ENCODE measurements at regions not wholly inside any gene's neighbourhood (a gene's known extent, or its start where the extent isn't known, plus 50 kb on each side); places are given as distances from the start of the nearest gene placed in this dataset.

DNA sequence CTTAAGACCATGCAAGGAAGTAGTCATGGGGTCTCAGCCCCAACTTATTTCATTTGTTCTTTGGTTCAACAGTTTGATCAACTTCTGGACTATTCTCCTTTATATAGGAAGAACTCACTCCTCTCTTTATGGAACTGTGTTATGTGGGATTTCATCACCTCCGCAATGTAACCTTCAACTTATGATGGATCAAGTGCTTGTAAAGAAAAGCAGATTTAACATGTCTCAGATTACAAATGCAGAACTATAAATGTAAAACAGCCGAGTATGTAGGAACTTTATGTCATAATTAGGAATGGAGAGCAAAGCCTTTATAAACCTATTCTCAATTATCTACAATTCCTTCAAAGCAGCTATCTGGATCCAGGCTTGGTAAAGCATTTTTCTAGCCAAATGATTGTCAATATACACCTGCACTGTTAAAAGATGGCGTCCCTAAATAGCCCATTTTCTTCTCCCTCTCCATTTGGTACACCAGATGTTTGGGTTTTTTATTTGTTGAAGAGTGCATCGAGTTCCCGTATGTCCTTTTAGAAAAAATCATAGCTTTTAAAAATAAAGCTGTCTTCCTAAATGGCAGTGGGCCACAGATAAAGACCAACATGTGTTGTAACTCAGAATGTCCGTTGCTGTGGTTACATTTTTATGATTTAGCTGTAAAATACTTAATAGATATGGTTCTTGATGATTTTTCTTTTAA lies 985.1 kb upstream of the SLC35B3 start:
- H3K9me3 Mint-ChIP-seq, result no peaks in the 10 kb centered on the region
- H3K36me3 Mint-ChIP-seq (ENCODE audit: low read depth), result no peaks in the 10 kb centered on the region
- H3K4me3 Mint-ChIP-seq, result no peak overlapping the region
- H3K4me1 Mint-ChIP-seq (ENCODE audit: low read depth), result no peaks in the 10 kb centered on the region
- no peaks in the 10 kb centered on the region for H3K27me3 Mint-ChIP-seq
- H3K27ac Mint-ChIP-seq, result no peak overlapping the region
- intact Hi-C loops (cut with micrococcal nuclease), result no loop called here

DNA sequence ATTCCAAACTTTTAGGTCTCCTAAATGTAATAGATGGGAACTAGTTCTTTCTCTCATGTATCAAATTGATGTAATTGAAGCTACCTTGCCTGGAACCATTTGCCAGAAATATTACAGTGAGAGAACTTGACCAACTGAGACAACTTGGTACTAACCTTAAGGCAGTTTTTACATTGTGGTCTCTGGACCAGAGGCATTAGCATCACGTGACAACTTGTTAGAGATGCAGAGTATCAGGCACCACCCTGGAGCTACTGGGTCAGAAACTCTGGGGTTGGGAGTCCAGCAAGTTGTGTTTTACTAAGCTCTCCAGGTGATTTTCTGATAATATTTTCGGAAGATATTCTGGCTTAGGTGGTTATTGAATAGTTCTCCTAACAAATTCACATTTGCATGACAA lies 982.1 kb upstream of the SLC35B3 start:
- Mint-ChIP-seq H3K9me3 (no peaks in the 10 kb centered on the region), H3K36me3 (ENCODE audit: low read depth) (no peaks in the 10 kb centered on the region), H3K4me3 (no peak overlapping the region), H3K27me3 (no peaks in the 10 kb centered on the region), H3K27ac (no peak overlapping the region), H3K4me1 (ENCODE audit: low read depth) (no peaks in the 10 kb centered on the region)
- intact Hi-C loops (cut with micrococcal nuclease), result no loop called here

DNA sequence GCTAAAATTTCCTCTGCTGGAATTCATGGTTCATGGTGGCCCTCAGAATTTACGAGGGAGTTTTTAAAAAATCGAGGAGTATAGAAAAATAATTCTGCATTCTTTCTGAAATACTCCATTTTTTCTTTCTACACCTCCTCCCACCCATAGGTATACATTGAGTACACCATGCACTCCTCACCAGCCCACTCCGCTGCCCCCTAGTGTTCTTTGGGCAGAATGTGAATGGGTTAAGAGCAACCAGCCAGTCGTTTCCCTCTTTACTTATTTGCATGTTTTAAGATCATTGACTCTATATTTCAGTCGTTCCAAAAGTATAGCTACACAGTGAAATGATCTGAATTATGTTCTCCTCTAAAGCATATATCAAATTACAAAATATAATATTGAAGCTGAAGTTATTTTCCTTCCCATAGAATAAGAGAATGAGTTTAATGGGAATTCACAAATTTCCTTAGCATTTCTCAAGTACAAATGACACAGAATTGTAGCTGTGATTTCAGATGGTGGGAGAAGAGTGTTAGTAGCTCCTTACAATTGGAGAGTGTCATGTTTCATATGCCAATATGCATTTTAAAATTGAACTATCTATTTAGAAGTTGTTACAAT lies 977.7 kb upstream of the SLC35B3 start:
- Mint-ChIP-seq H3K27ac (no peak overlapping the region), H3K9me3 (no peaks in the 10 kb centered on the region), H3K4me1 (ENCODE audit: low read depth) (no peaks in the 10 kb centered on the region), H3K27me3 (no peaks in the 10 kb centered on the region), H3K4me3 (no peak overlapping the region), H3K36me3 (ENCODE audit: low read depth) (no peaks in the 10 kb centered on the region)
- intact Hi-C loops (cut with micrococcal nuclease), result no loop called here

DNA sequence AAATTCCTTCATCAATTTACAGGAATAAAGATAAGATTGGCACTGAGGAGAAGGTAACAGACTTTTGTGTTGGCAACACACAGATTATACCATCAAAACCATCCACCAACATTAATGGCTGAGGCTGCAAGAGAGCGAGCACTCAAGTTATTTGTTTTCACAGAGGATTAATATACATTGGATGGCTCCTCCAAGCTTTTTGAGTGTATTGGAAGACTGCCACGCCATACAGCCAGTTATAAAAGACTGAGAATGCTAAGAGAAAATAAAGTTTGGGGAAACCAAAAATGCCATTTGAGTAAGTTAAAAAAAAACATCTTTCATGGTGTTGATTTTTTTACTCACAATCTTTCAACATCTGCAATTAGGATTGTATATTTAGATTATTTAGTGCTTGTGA lies 973.8 kb upstream of the SLC35B3 start:
- H3K4me1 Mint-ChIP-seq (ENCODE audit: low read depth), result no peaks in the 10 kb centered on the region
- H3K9me3 Mint-ChIP-seq, result no peaks in the 10 kb centered on the region
- intact Hi-C loops (cut with micrococcal nuclease), result no loop called here
- H3K27ac Mint-ChIP-seq, result no peak overlapping the region
- H3K27me3 Mint-ChIP-seq, result no peaks in the 10 kb centered on the region
- H3K4me3 Mint-ChIP-seq, result no peak overlapping the region
- H3K36me3 Mint-ChIP-seq (ENCODE audit: low read depth), result no peaks in the 10 kb centered on the region

DNA sequence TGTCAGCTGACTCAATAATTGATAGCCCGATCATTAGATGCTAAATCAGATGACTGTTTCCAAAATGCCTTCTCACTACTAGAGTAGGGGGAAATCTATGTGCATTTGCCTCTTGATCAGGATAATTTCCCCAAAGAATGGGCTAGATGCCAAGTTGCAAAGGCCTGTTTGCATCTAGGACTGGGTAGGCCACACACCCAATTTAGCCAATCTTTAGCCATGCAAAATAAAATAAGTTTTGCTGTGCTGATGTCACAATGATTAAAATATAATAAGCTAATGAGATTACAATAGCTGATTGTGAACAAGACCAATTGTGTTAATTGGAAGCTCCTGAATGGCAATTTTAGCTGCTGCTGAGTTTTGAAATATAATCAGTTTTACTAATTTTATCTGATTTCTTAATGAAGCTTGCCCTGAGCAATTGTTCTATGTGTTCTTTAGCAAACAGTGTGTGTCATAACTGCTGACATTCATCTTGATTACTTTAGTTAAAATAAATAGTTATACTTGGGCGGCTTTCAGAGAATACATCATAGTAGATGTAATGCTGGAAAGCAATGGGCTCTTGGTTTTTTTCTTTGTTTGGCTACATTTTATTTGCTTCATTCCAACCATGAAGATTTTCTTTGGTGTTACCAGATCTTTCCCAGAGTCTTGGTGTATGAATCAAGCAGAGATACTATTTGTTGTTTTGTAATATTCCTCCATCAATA lies 973.2 kb upstream of the SLC35B3 start:
- H3K9me3 Mint-ChIP-seq, result no peaks in the 10 kb centered on the region
- intact Hi-C loops (cut with micrococcal nuclease), result no loop called here
- H3K36me3 Mint-ChIP-seq (ENCODE audit: low read depth), result no peaks in the 10 kb centered on the region
- H3K27me3 Mint-ChIP-seq, result no peaks in the 10 kb centered on the region
- H3K4me3 Mint-ChIP-seq, result no peak overlapping the region
- no peak overlapping the region for H3K27ac Mint-ChIP-seq
- H3K4me1 Mint-ChIP-seq (ENCODE audit: low read depth), result no peaks in the 10 kb centered on the region

DNA sequence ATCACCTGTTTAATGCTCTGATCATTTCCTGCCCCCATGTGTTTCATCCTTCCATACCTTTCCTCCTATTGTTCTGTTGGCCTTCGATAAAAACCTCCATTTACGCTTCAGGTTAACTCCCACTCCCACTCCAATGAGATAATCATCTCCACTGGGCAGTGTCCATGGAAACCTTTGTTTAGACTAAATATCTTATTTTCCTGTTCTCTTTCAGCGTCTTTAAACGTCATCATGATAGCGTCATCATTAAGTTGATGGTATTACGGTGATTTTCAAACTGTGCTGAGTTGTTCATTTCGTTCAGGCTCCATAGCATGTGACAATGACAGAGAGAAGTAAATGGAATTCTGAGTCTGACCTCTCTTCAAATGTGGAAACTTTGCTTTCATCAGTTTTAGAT lies 970.5 kb upstream of the SLC35B3 start:
- no peaks in the 10 kb centered on the region for H3K27me3 Mint-ChIP-seq
- H3K27ac Mint-ChIP-seq, result no peak overlapping the region
- no peaks in the 10 kb centered on the region for H3K4me1 Mint-ChIP-seq (ENCODE audit: low read depth)
- H3K4me3 Mint-ChIP-seq, result no peak overlapping the region
- H3K9me3 Mint-ChIP-seq, result no peaks in the 10 kb centered on the region
- H3K36me3 Mint-ChIP-seq (ENCODE audit: low read depth), result no peaks in the 10 kb centered on the region
- intact Hi-C loops (cut with micrococcal nuclease), result no loop called here

DNA sequence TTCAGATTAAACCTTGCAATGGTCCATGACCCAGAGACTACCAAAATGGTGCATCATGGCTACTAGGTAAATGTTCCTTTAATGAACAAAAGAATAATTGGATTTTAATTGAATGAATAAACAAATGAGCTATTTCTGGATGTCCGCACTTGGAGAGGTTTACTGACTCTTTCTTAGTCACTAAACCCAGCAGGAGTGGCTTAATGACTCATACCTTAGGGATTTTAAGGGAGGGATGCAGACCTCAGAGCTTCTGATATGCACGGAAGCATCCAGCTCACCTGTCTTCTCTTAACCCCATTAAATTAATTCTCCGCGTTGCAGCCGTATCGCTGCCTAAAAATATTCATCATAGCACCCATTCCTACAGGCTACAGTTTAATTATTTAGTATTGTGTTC lies 970.0 kb upstream of the SLC35B3 start:
- Mint-ChIP-seq H3K9me3 (no peaks in the 10 kb centered on the region), H3K4me1 (ENCODE audit: low read depth) (no peaks in the 10 kb centered on the region), H3K4me3 (no peak overlapping the region), H3K36me3 (ENCODE audit: low read depth) (no peaks in the 10 kb centered on the region), H3K27ac (no peak overlapping the region), H3K27me3 (peaks cover 2% of the 10 kb centered on the region)
- intact Hi-C loops (cut with micrococcal nuclease), result no loop called here

DNA sequence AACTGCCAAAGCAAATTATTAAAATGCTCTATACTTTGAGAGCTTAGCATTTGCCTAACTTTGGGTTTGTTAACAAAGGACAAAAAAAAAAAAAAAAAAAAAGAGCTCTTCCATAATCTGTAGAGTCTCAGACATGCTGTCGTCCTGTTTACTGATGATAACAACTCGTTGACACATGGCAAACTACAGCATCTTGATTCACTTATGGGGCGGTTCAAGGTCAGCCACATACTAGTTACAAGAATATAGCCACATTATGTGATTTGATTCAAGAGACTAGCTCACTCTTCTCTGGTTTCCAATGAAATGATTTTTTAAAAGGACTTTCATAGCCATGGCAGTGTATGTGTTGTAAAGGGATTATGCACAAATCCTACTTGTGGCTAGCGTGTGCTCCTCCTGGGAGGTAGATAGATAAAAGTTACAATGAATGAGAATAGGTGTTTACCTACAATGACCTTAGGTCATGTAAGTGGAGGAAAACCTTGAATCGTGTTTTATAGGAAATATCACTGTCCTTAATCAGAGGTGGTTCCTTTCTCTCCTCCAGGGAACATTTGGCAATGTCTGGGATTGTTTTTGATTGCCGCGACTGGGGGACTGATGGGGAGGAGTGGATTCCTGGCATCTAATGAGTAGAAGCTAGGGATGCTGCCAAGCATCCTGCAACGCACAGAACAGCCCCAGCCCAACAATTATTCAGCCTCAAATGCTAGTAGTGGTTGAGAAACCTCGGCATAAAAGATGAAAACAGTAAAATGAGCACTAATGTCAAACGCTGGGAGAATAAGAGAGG lies 969.2 kb upstream of the SLC35B3 start:
- Mint-ChIP-seq H3K9me3 (no peaks in the 10 kb centered on the region), H3K4me3 (no peak overlapping the region), H3K27ac (no peak overlapping the region), H3K27me3 (peaks cover 3% of the 10 kb centered on the region), H3K4me1 (ENCODE audit: low read depth) (no peaks in the 10 kb centered on the region), H3K36me3 (ENCODE audit: low read depth) (no peaks in the 10 kb centered on the region)
- intact Hi-C loops (cut with micrococcal nuclease), result no loop called here

DNA sequence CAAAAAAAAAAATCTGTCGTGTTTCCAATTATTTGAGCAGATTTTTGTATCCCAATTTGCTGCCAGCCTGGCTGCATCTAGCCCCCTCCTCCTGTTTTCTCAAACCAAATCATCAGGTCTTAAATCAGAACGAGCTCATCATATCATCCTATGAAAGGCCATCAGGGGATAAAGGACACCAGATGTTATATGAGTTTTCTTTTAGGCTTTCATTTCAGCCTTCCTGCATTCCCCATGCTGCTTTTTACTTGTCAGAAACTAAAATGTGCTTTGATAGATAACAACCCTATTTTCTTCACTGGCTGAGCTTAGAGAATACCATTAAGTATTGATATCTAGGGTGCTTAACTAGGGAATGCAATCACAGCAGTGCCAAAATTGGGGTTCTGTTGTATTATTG lies 968.4 kb upstream of the SLC35B3 start:
- Mint-ChIP-seq H3K4me3 (no peak overlapping the region), H3K27ac (no peak overlapping the region), H3K36me3 (ENCODE audit: low read depth) (no peaks in the 10 kb centered on the region), H3K27me3 (peaks cover 7% of the 10 kb centered on the region), H3K9me3 (no peaks in the 10 kb centered on the region), H3K4me1 (ENCODE audit: low read depth) (no peaks in the 10 kb centered on the region)
- intact Hi-C loops (cut with micrococcal nuclease), result no loop called here

DNA sequence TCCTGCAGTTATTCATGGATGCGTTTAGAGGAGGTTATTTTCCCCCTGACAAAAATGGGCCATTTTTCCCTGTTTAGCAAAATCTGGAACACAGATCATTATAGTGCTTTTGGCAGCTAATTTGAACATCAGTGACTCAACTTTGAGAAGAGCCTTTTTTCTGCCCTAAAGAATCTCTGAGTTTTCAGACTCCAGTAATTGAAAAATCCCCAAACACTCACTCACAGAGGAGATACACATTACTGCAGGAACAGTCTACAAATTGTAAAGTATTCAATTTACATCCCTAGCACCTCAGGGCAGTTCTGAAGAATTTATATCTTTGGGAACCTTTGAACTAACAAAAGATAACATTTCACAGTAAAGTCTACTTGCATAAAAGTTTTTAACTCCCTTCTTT lies 966.6 kb upstream of the SLC35B3 start:
- intact Hi-C loops (cut with micrococcal nuclease), result no loop called here
- Mint-ChIP-seq H3K4me3 (no peak overlapping the region), H3K4me1 (ENCODE audit: low read depth) (no peaks in the 10 kb centered on the region), H3K27me3 (peaks cover 10% of the 10 kb centered on the region), H3K36me3 (ENCODE audit: low read depth) (no peaks in the 10 kb centered on the region), H3K9me3 (no peaks in the 10 kb centered on the region), H3K27ac (no peak overlapping the region)

DNA sequence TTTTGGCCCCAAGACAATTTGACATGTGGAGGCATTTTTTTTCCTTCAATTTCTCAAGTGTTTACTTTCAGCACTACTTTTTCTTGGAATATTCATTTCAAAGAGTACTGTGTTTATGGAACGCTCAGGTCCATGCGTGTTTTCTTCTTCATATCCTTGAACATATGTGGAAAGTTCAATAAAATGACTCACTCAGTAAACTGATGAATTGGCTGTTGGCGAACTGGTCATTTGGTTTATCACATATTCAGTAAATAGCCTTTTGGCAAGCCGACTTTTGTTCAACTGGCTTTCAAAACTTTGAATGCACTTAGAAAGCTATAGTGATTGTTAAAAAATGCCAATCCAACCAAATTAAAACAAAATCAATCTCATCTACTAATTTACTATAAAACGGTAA lies 964.6 kb upstream of the SLC35B3 start:
- Mint-ChIP-seq H3K4me3 (no peak overlapping the region), H3K36me3 (ENCODE audit: low read depth) (no peaks in the 10 kb centered on the region), H3K27me3 (peaks cover 10% of the 10 kb centered on the region), H3K9me3 (no peaks in the 10 kb centered on the region), H3K27ac (no peak overlapping the region), H3K4me1 (ENCODE audit: low read depth) (no peaks in the 10 kb centered on the region)
- intact Hi-C loops (cut with micrococcal nuclease), result no loop called here

DNA sequence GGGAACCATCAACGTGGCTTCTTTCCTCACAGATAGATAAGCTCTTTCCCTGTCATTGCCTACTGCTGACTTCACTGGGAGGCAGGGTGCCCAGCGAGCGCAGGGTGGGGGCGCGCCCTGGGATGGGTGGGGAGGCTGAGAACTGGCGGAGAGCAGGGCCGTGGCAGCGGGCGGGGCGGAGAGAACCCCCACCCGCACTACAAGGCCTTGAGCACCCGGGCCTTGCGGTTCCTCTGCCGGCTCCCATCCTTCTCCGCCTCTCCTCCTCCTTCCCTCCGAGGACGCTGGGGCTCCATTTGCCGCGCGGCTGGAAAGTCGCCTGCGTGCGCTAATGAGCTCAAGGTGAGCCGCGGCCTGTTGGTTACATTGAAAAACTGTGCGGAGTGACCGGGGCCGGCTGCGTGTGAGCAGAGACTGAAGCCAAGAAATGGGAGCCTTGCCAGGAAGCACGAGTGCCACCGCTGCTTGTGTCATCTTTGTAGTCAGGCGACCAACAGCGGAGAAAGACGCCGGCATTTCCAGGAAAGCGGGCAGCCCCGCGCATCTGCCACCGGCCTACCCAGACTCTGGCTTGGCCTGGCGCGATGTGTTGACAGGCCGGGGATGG lies 963.5 kb upstream of the SLC35B3 start:
- H3K4me3 Mint-ChIP-seq, result no peak overlapping the region
- no peaks in the 10 kb centered on the region for H3K36me3 Mint-ChIP-seq (ENCODE audit: low read depth)
- H3K27ac Mint-ChIP-seq, result no peak overlapping the region
- intact Hi-C loops (cut with micrococcal nuclease), result no loop called here
- H3K9me3 Mint-ChIP-seq, result no peaks in the 10 kb centered on the region
- no peaks in the 10 kb centered on the region for H3K4me1 Mint-ChIP-seq (ENCODE audit: low read depth)
- peaks cover 10% of the 10 kb centered on the region for H3K27me3 Mint-ChIP-seq

DNA sequence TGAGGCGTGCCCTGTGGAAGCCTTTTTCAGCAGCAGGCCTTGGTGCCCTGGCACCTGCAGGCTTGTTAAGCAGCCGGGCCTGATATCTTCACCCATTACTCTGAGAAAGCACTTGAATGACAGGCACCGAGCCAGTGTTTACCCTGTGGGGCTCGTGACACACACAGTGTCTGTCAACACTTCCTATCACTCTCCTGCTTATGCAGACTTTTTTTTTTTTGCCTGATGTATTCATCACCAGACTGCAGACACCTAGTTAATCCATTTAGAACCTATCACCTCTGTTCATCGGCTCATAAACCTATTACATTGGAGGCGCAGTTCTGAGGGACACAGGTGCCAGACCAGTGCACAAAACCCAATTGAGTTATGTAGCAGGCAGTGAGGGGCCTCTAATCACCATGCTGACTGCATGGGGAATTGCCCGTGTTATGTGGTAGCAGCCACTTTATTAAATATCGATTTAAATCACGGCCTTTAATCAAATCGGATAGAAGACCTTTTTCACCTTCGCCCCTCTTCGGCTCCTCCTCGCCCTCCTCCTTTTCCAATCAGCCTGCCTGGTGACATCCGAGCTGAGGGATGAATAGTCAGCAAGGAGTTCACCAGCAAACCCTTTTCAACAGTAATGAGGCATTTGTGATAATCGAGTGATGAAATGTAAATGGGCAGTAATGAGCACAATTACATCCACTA lies 962.9 kb upstream of the SLC35B3 start:
- H3K9me3 Mint-ChIP-seq, result no peaks in the 10 kb centered on the region
- H3K4me1 Mint-ChIP-seq (ENCODE audit: low read depth), result no peaks in the 10 kb centered on the region
- peaks cover 10% of the 10 kb centered on the region for H3K27me3 Mint-ChIP-seq
- H3K27ac Mint-ChIP-seq, result no peak overlapping the region
- no peaks in the 10 kb centered on the region for H3K36me3 Mint-ChIP-seq (ENCODE audit: low read depth)
- no peak overlapping the region for H3K4me3 Mint-ChIP-seq
- intact Hi-C loops (cut with micrococcal nuclease), result no loop called here
